GM10266 (cell line): ENCODE measurements at regions not wholly inside any gene's neighbourhood (a gene's known extent, or its start where the extent isn't known, plus 50 kb on each side); places are given as distances from the start of the nearest gene placed in this dataset.

Source experiments
- DNase-seq: peaks from one replicate; pipeline ENCODE4 v3.0.0; 2012; ENCODE audit errors: extremely low spot score
- CTCF ChIP-seq: IDR thresholded peaks from 2 replicates; pipeline ENCODE4 v1.5.1; 2012; ENCODE audit warnings: mild to moderate bottlenecking, low read depth; ENCODE audit not compliant: control insufficient read depth, insufficient read depth; ENCODE audit errors: missing control alignments

GRCh38 chr21:33121715-33122475 is 52.0 kb downstream of the OLIG1 start:
- no peak for TF ChIP-seq CTCF
- no peak for DNase-seq

GRCh38 chr21:33122507-33122906 is 52.6 kb downstream of the OLIG1 start:
- no peak for DNase-seq
- no peak for TF ChIP-seq CTCF

GRCh38 chr21:33123374-33124123 is 53.6 kb downstream of the OLIG1 start:
- DNase-seq = no peak
- TF ChIP-seq CTCF = no peak

- TF ChIP-seq CTCF = no peak
- DNase-seq = no peak
Measured at GRCh38 chr21:33124889-33125288, 54.9 kb downstream of the OLIG1 start.

- DNase-seq = no peak
- no peak for TF ChIP-seq CTCF
Measured at GRCh38 chr21:33125680-33126375, 55.9 kb downstream of the OLIG1 start.

- DNase-seq = no peak
- no peak for TF ChIP-seq CTCF
Measured at GRCh38 chr21:33126569-33126968, 56.6 kb downstream of the OLIG1 start.
